ENCODE measurements at regions not wholly inside any gene's neighbourhood (a gene's known extent, or its start where the extent isn't known, plus 50 kb on each side); places are given as distances from the start of the nearest gene placed in this dataset.

DNA sequence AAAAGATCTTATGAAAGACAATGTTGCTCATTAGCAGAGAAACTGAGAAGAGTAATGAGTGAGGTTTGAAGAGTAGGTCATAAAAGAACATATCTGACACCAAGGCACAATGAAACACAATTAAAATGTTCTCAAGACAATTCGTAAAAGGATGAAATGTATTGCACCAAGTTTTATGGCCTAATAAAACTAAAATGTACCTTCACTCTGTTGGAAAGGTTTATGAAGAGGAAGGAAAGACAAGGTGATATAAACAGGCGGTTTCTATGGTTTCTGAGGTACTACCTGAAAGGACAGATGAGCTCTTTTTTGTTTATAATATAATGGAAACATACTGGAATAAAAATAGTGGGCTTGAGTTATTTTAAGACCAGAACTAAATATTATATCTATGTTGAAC lies 821.3 kb downstream of the TAF11L14 start:
- TF ChIP-seq POLR2A (IDR thresholded peaks at IDR 0.05), result no peak
- TF ChIP-seq, protein P1, sequence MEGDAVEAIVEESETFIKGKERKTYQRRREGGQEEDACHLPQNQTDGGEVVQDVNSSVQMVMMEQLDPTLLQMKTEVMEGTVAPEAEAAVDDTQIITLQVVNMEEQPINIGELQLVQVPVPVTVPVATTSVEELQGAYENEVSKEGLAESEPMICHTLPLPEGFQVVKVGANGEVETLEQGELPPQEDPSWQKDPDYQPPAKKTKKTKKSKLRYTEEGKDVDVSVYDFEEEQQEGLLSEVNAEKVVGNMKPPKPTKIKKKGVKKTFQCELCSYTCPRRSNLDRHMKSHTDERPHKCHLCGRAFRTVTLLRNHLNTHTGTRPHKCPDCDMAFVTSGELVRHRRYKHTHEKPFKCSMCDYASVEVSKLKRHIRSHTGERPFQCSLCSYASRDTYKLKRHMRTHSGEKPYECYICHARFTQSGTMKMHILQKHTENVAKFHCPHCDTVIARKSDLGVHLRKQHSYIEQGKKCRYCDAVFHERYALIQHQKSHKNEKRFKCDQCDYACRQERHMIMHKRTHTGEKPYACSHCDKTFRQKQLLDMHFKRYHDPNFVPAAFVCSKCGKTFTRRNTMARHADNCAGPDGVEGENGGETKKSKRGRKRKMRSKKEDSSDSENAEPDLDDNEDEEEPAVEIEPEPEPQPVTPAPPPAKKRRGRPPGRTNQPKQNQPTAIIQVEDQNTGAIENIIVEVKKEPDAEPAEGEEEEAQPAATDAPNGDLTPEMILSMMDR (IDR thresholded peaks at IDR 0.05 in 4 of 5, conservative IDR thresholded peaks at IDR 0.05 in 1 of 5), result no peak
